Activated CD4-positive, alpha-beta memory T cell treated with anti-CD3 and anti-CD28 coated beads for 36 hours (primary cell): ENCODE measurements at regions not wholly inside any gene's neighbourhood (a gene's known extent, or its start where the extent isn't known, plus 50 kb on each side); places are given as distances from the start of the nearest gene placed in this dataset.

Source experiments
- CTCF ChIA-PET: fragments of 350-600 bp; sonication (Branson Sonifier 250); formaldehyde crosslinking; loops from one replicate; lab custom pipeline; 2021; ENCODE audit warnings: antibody characterized with exemption, inconsistent platforms; lab: Charles Lee
- POLR2A ChIA-PET: fragments of 350-600 bp; sonication (Branson Sonifier 250); formaldehyde crosslinking; loops from one replicate; lab custom pipeline; 2021; ENCODE audit warnings: antibody characterized with exemption; lab: Charles Lee
- DNase-seq: peaks from one replicate; pipeline ENCODE4 v3.0.0-alpha.2; 2020
- H3K27ac Mint-ChIP-seq: one replicate; pipeline ENCODE4 v1.8.0; 2021; ENCODE audit warnings: mixed read lengths
- H3K27me3 Mint-ChIP-seq: one replicate; pipeline ENCODE4 v1.8.0; 2021; ENCODE audit warnings: mixed read lengths
- H3K36me3 Mint-ChIP-seq: one replicate; pipeline ENCODE4 v1.8.0; 2021; ENCODE audit warnings: mixed read lengths
- H3K4me1 Mint-ChIP-seq: one replicate; pipeline ENCODE4 v1.8.0; 2021; ENCODE audit warnings: low read depth, mixed read lengths
- H3K4me3 Mint-ChIP-seq: one replicate; pipeline ENCODE4 v1.8.0; 2021; ENCODE audit warnings: mild to moderate bottlenecking, mixed read lengths
- H3K9me3 Mint-ChIP-seq: one replicate; pipeline ENCODE4 v1.8.0; 2021; ENCODE audit warnings: mixed read lengths
- intact Hi-C: fragments of 100-400 bp; cut with micrococcal nuclease; formaldehyde crosslinking; loops from one replicate; pipeline ENCODE4 v1.15.1; 2023

- intact Hi-C loops, result loop anchor here (10.0 kb wide), 1 partner anchor 582 kb away; no protein-coding TSS in a partner anchor
- H3K36me3 Mint-ChIP-seq, result no peaks in the 10 kb centered on the region
- no peak overlapping the region for H3K4me3 Mint-ChIP-seq
- ChIA-PET CTCF (interaction anchor here (0.7 to 1.0 kb wide), 3 partner anchors 312 to 548 kb away, joined by 3 to 4 read pairs (median 4); no protein-coding TSS in a partner anchor), POLR2A (no interaction called here)
- H3K27ac Mint-ChIP-seq, result no peak overlapping the region
- H3K4me1 Mint-ChIP-seq, result peaks cover 2% of the 10 kb centered on the region
- H3K27me3 Mint-ChIP-seq, result peaks cover 2% of the 10 kb centered on the region
- DNase-seq, result no peak
- no peaks in the 10 kb centered on the region for H3K9me3 Mint-ChIP-seq
Measured at GRCh38 chr12:15272376-15272775, 49.9 kb upstream of the PTPRO start.
